PFSK-1 (cell line): ENCODE measurements at regions not wholly inside any gene's neighbourhood (a gene's known extent, or its start where the extent isn't known, plus 50 kb on each side); places are given as distances from the start of the nearest gene placed in this dataset.

ENCODE experiments used
- FOXP2 ChIP-seq: optimal IDR thresholded peaks from 2 replicates; pipeline ENCODE3; 2011; ENCODE audit warnings: borderline replicate concordance, control low read depth, inconsistent platforms; ENCODE audit not compliant: insufficient read depth; ENCODE audit errors: extremely low read length, extremely low read depth
- POLR2AphosphoS5 ChIP-seq: IDR thresholded peaks from 2 replicates; pipeline ENCODE4 v1.6.1; 2012; ENCODE audit warnings: low read depth, mild to moderate bottlenecking, control low read depth, low read length, moderate library complexity
- SIN3A ChIP-seq: IDR thresholded peaks from 2 replicates; pipeline ENCODE4 v1.6.1; 2012; ENCODE audit warnings: mild to moderate bottlenecking, low read length, moderate library complexity, borderline replicate concordance; ENCODE audit not compliant: insufficient read depth
- TAF1 ChIP-seq: IDR thresholded peaks from 2 replicates; pipeline ENCODE4 v1.6.1; 2012; ENCODE audit warnings: low read length, control low read depth, borderline replicate concordance; ENCODE audit not compliant: insufficient read depth
- TF ChIP-seq, protein P1 (sequence below), 2 experiments: IDR thresholded peaks; 2 replicates each; pipeline versions ENCODE4 v1.6.1 to v1.8.0; 2011 to 2012; ENCODE audit warnings: low read depth in 2 of 2, low read length in 2 of 2, control low read depth in 1 of 2, inconsistent platforms in 1 of 2, mild to moderate bottlenecking in 1 of 2, moderate library complexity in 1 of 2; ENCODE audit not compliant: insufficient read depth in 1 of 2

DNA sequence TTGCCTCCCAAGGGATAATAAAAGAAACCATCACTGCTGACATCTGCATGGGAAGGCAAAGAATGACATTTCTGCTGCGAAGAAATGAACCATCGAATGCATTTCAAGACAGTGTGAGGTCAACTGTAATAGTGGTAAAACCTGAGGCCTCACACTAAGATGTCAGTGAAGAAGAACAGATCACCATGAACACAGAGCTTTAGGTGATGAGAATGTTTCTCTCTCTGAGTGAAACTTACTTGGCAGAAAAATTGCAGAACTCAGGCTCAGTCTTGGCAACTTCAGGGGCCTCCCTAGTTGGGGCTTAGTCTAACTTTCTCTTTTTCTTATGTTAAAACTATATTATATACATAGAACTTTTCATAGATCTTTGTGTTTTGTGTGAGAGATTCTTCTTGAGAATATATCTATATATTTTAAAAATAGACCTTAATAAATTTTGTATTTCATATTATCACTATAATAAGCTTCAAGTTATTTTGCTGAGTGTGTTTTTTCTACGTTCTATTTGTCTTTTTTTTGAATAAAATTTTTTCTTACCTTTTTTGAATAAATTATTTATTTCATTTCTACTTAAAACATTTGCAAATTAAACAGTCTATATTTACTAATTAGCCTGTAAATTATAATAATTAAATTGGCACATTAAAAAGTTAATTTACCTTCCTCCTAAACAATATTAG lies 427.5 kb upstream of the TRIB2 start:
- TF ChIP-seq SIN3A (no peak), TAF1 (no peak), POLR2AphosphoS5 (no peak), FOXP2 (no peak)
- TF ChIP-seq, protein P1, sequence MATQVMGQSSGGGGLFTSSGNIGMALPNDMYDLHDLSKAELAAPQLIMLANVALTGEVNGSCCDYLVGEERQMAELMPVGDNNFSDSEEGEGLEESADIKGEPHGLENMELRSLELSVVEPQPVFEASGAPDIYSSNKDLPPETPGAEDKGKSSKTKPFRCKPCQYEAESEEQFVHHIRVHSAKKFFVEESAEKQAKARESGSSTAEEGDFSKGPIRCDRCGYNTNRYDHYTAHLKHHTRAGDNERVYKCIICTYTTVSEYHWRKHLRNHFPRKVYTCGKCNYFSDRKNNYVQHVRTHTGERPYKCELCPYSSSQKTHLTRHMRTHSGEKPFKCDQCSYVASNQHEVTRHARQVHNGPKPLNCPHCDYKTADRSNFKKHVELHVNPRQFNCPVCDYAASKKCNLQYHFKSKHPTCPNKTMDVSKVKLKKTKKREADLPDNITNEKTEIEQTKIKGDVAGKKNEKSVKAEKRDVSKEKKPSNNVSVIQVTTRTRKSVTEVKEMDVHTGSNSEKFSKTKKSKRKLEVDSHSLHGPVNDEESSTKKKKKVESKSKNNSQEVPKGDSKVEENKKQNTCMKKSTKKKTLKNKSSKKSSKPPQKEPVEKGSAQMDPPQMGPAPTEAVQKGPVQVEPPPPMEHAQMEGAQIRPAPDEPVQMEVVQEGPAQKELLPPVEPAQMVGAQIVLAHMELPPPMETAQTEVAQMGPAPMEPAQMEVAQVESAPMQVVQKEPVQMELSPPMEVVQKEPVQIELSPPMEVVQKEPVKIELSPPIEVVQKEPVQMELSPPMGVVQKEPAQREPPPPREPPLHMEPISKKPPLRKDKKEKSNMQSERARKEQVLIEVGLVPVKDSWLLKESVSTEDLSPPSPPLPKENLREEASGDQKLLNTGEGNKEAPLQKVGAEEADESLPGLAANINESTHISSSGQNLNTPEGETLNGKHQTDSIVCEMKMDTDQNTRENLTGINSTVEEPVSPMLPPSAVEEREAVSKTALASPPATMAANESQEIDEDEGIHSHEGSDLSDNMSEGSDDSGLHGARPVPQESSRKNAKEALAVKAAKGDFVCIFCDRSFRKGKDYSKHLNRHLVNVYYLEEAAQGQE (IDR thresholded peaks at IDR 0.05; ENCODE audit: insufficient read depth in 1 of 2, low read depth in 2 of 2, low read length in 2 of 2): no peak

DNA sequence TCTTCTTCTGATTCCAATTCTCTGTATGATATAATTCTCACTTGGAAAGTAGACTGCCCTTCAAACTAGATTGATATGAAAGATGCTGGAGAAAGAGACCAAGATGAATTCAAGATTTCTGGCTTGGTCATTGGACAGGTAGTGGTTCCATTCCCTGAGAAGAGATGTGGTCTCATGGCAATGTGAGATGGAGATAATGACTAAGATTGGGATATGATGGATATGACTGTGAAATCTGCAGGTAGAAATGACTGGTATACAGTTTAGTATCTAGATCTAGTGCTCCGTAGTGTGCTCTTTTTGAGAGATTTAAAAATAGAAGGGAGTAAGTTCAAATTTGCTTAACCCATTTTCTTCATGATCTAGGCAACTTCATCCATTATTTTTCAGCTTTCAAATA lies 425.4 kb upstream of the TRIB2 start:
- TF ChIP-seq POLR2AphosphoS5: no peak
- TF ChIP-seq, protein P1 (IDR thresholded peaks at IDR 0.05; ENCODE audit: insufficient read depth in 1 of 2, low read depth in 2 of 2, low read length in 2 of 2): no peak
- no peak for TF ChIP-seq TAF1

DNA sequence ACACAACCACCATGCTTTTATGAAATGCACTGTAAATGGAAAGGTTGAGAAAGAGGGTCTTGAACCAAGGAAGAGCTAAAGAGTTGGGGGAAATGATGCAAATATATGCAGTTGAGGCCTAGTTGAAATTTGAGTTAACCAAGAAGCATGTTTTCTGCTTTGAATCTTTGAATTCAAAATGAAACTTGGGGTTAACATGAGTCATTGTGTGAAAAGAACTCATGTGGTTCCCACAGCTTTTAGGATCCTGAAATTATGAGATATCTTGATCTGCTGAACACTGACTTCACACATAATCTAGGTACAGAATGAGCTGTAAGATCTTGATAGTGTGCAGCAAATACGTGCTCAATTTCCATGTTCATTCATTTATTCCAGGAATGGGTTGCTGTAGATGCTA lies 422.9 kb upstream of the TRIB2 start:
- TF ChIP-seq, protein P1 (IDR thresholded peaks at IDR 0.05; ENCODE audit: insufficient read depth in 1 of 2, low read depth in 2 of 2, low read length in 2 of 2): no peak
- no peak for TF ChIP-seq SIN3A
- no peak for TF ChIP-seq POLR2AphosphoS5

GRCh38 chr2:12295856-12296519 lies 420.7 kb upstream of the TRIB2 start:
- TF ChIP-seq TAF1 (no peak), POLR2AphosphoS5 (no peak), SIN3A (no peak), FOXP2 (no peak)
- TF ChIP-seq, protein P1 (IDR thresholded peaks at IDR 0.05; ENCODE audit: insufficient read depth in 1 of 2, low read depth in 2 of 2, low read length in 2 of 2): no peak

- TF ChIP-seq SIN3A (no peak), FOXP2 (no peak), TAF1 (no peak), POLR2AphosphoS5 (no peak)
- TF ChIP-seq, protein P1 (IDR thresholded peaks at IDR 0.05; ENCODE audit: insufficient read depth in 1 of 2, low read depth in 2 of 2, low read length in 2 of 2): no peak
Measured at GRCh38 chr2:12296915-12297314, 419.8 kb upstream of the TRIB2 start.
